ENCODE measurements at regions not wholly inside any gene's neighbourhood (a gene's known extent, or its start where the extent isn't known, plus 50 kb on each side); places are given as distances from the start of the nearest gene placed in this dataset.

DNA sequence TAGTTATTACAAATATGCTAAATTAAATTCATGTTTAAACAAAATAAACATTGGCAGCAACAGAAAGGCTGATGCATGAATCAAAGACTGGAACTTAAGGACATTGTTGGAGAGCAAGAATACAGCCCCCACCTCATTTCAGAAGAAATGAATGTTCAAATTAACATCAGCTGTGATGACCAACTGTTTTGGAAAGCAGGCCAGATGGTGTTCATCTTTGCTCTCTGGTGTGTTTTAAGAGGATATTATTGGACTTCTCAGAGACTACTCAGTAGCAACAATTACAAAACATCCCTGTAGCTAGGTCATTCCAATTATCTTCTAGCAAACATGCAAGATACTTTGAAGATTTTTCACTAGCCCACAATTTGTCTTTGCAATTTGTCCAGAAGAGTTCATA lies 118.6 kb upstream of the DOK5 start:
- TF ChIP-seq, protein P1, sequence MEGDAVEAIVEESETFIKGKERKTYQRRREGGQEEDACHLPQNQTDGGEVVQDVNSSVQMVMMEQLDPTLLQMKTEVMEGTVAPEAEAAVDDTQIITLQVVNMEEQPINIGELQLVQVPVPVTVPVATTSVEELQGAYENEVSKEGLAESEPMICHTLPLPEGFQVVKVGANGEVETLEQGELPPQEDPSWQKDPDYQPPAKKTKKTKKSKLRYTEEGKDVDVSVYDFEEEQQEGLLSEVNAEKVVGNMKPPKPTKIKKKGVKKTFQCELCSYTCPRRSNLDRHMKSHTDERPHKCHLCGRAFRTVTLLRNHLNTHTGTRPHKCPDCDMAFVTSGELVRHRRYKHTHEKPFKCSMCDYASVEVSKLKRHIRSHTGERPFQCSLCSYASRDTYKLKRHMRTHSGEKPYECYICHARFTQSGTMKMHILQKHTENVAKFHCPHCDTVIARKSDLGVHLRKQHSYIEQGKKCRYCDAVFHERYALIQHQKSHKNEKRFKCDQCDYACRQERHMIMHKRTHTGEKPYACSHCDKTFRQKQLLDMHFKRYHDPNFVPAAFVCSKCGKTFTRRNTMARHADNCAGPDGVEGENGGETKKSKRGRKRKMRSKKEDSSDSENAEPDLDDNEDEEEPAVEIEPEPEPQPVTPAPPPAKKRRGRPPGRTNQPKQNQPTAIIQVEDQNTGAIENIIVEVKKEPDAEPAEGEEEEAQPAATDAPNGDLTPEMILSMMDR (IDR thresholded peaks at IDR 0.05; ENCODE audit: partially characterized antibody, unreplicated experiment), result no peak
- H3K27me3 Mint-ChIP-seq (ENCODE audit: unreplicated experiment), result peaks cover 5% of the 10 kb centered on the region
- H3K9me3 Mint-ChIP-seq (ENCODE audit: unreplicated experiment), result peaks cover 13% of the 10 kb centered on the region
- DNase-seq, result no peak
- H3K4me1 Mint-ChIP-seq (ENCODE audit: low read depth, unreplicated experiment), result peaks cover 49% of the 10 kb centered on the region
- no peaks in the 10 kb centered on the region for H3K36me3 Mint-ChIP-seq (ENCODE audit: unreplicated experiment)
- H3K27ac Mint-ChIP-seq (ENCODE audit: unreplicated experiment), result peak overlapping the region; percentile 96
- peak overlapping the region; percentile 66 for H3K4me3 Mint-ChIP-seq (ENCODE audit: unreplicated experiment)

- Mint-ChIP-seq H3K4me1 (ENCODE audit: low read depth, unreplicated experiment) (peaks cover 41% of the 10 kb centered on the region), H3K27ac (ENCODE audit: unreplicated experiment) (no peak overlapping the region), H3K4me3 (ENCODE audit: unreplicated experiment) (no peak overlapping the region), H3K27me3 (ENCODE audit: unreplicated experiment) (peaks cover 5% of the 10 kb centered on the region), H3K9me3 (ENCODE audit: unreplicated experiment) (peaks cover 13% of the 10 kb centered on the region), H3K36me3 (ENCODE audit: unreplicated experiment) (no peaks in the 10 kb centered on the region)
- no peak for DNase-seq
- TF ChIP-seq, protein P1 (IDR thresholded peaks at IDR 0.05; ENCODE audit: partially characterized antibody, unreplicated experiment), result no peak
Observed at GRCh38 chr20:54361475-54361874, 113.9 kb upstream of the DOK5 start.

GRCh38 chr20:54362283-54362682 lies 113.1 kb upstream of the DOK5 start:
- Mint-ChIP-seq H3K36me3 (ENCODE audit: unreplicated experiment) (no peaks in the 10 kb centered on the region), H3K27me3 (ENCODE audit: unreplicated experiment) (peaks cover under 1% of the 10 kb centered on the region), H3K4me1 (ENCODE audit: low read depth, unreplicated experiment) (peaks cover 34% of the 10 kb centered on the region), H3K27ac (ENCODE audit: unreplicated experiment) (no peak overlapping the region), H3K9me3 (ENCODE audit: unreplicated experiment) (peaks cover 6% of the 10 kb centered on the region), H3K4me3 (ENCODE audit: unreplicated experiment) (no peak overlapping the region)
- DNase-seq, result no peak
- TF ChIP-seq, protein P1 (IDR thresholded peaks at IDR 0.05; ENCODE audit: partially characterized antibody, unreplicated experiment), result no peak

GRCh38 chr20:54364365-54364764 lies 111.0 kb upstream of the DOK5 start:
- H3K9me3 Mint-ChIP-seq (ENCODE audit: unreplicated experiment), result peaks cover 1% of the 10 kb centered on the region
- TF ChIP-seq, protein P1 (IDR thresholded peaks at IDR 0.05; ENCODE audit: partially characterized antibody, unreplicated experiment), result no peak
- no peak for DNase-seq
- H3K4me3 Mint-ChIP-seq (ENCODE audit: unreplicated experiment), result no peak overlapping the region
- peaks cover 23% of the 10 kb centered on the region for H3K4me1 Mint-ChIP-seq (ENCODE audit: low read depth, unreplicated experiment)
- H3K27me3 Mint-ChIP-seq (ENCODE audit: unreplicated experiment), result no peaks in the 10 kb centered on the region
- no peak overlapping the region for H3K27ac Mint-ChIP-seq (ENCODE audit: unreplicated experiment)
- H3K36me3 Mint-ChIP-seq (ENCODE audit: unreplicated experiment), result no peaks in the 10 kb centered on the region

DNA sequence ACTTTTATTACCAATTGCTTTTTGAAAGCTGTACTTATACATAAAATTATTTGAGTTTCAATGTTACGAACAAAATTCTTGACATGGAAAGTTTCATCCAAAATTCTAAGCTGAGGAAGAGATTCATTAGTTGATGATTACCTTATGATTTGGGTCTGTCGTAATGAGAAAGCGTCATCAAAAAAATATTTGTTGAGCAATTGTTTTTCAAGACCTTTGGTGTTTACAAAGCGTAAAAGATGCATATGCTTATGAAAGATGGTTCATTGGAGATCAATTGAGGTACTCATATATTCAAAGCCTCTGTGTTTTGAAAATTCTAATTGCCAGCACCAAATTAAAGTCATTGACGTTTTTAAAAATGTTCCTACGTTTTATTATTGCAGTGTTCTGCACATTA lies 110.5 kb upstream of the DOK5 start:
- H3K27me3 Mint-ChIP-seq (ENCODE audit: unreplicated experiment), result no peaks in the 10 kb centered on the region
- H3K4me3 Mint-ChIP-seq (ENCODE audit: unreplicated experiment), result no peak overlapping the region
- TF ChIP-seq, protein P1 (IDR thresholded peaks at IDR 0.05; ENCODE audit: partially characterized antibody, unreplicated experiment), result no peak
- no peaks in the 10 kb centered on the region for H3K9me3 Mint-ChIP-seq (ENCODE audit: unreplicated experiment)
- peaks cover 20% of the 10 kb centered on the region for H3K4me1 Mint-ChIP-seq (ENCODE audit: low read depth, unreplicated experiment)
- DNase-seq, result no peak
- no peak overlapping the region for H3K27ac Mint-ChIP-seq (ENCODE audit: unreplicated experiment)
- H3K36me3 Mint-ChIP-seq (ENCODE audit: unreplicated experiment), result no peaks in the 10 kb centered on the region

Measured in glutamatergic neuron (in vitro differentiated cells).